Neural cell (in vitro differentiated cells): ENCODE measurements at regions not wholly inside any gene's neighbourhood (a gene's known extent, or its start where the extent isn't known, plus 50 kb on each side); places are given as distances from the start of the nearest gene placed in this dataset.

Experiments used
- CTCF ChIP-seq: fragments of 450-650 bp; IDR thresholded peaks from 2 replicates; pipeline ENCODE4 v1.5.1; 2014; ENCODE audit warnings: antibody characterized with exemption, mild to moderate bottlenecking, moderate library complexity; ENCODE audit not compliant: poor library complexity, severe bottlenecking
- EP300 ChIP-seq: fragments of 450-650 bp; conservative IDR thresholded peaks from 2 replicates; pipeline ENCODE4 v1.6.1; 2014; ENCODE audit warnings: antibody characterized with exemption, mild to moderate bottlenecking, moderate library complexity; ENCODE audit not compliant: poor library complexity, severe bottlenecking
- EZH2 ChIP-seq: fragments of 200-600, 300-800 bp; shearing (Covaris generic), sonication (generic); IDR thresholded peaks from 2 replicates; pipeline ENCODE4 v1.6.1; 2014; ENCODE audit warnings: antibody characterized with exemption, low read length, borderline replicate concordance, mild to moderate bottlenecking; ENCODE audit not compliant: insufficient read depth, poor library complexity, severe bottlenecking
- MXI1 ChIP-seq: fragments of 450-650 bp; conservative IDR thresholded peaks from 2 replicates; pipeline ENCODE4 v1.6.1; 2014; ENCODE audit warnings: antibody characterized with exemption, mild to moderate bottlenecking; ENCODE audit not compliant: poor library complexity, severe bottlenecking
- POLR2AphosphoS5 ChIP-seq: IDR thresholded peaks from 2 replicates; pipeline ENCODE4 v1.6.1; 2012
- REST ChIP-seq: IDR thresholded peaks from 2 replicates; pipeline ENCODE4 v1.6.1; 2012; ENCODE audit warnings: borderline replicate concordance
- SMC3 ChIP-seq: fragments of 450-650 bp; conservative IDR thresholded peaks from 2 replicates; pipeline ENCODE4 v1.6.1; 2014; ENCODE audit warnings: antibody characterized with exemption, mild to moderate bottlenecking, moderate library complexity; ENCODE audit not compliant: poor library complexity
- TAF1 ChIP-seq: IDR thresholded peaks from 2 replicates; pipeline ENCODE4 v1.6.1; 2012; ENCODE audit warnings: low read depth

- TF ChIP-seq EZH2, result no peak
- no peak for TF ChIP-seq POLR2AphosphoS5
- no peak for TF ChIP-seq EP300
- TF ChIP-seq CTCF, result no peak
- TF ChIP-seq SMC3, result no peak
- TF ChIP-seq REST, result no peak
- TF ChIP-seq MXI1, result no peak
- TF ChIP-seq TAF1, result no peak
These were observed 66.8 kb upstream of the RBPJ start for GRCh38 chr4:26253968-26254367.
